KMS-11 (cell line): ENCODE measurements at regions not wholly inside any gene's neighbourhood (a gene's known extent, or its start where the extent isn't known, plus 50 kb on each side); places are given as distances from the start of the nearest gene placed in this dataset.

Experiments used
- H2AFZ ChIP-seq: fragments of 200-600 bp; sonication (generic); 2 replicates; pipeline ENCODE4 v1.6.1; 2016; ENCODE audit warnings: antibody characterized with exemption, mixed run types, low read depth
- H3K27ac ChIP-seq: fragments of 200-600 bp; sonication (generic); 2 replicates; pipeline ENCODE4 v1.6.1; 2016; ENCODE audit warnings: mild to moderate bottlenecking, mixed run types
- H3K27me3 ChIP-seq: fragments of 200-600 bp; sonication (generic); 2 replicates; pipeline ENCODE4 v1.6.1; 2017; ENCODE audit warnings: mild to moderate bottlenecking, low read depth, mixed run types, moderate library complexity; ENCODE audit not compliant: insufficient read depth
- H3K36me3 ChIP-seq: fragments of 200-600 bp; sonication (generic); 2 replicates; pipeline ENCODE4 v1.6.1; 2017; ENCODE audit warnings: mild to moderate bottlenecking, mixed run types; ENCODE audit not compliant: insufficient read depth
- H3K4me1 ChIP-seq: fragments of 200-600 bp; sonication (generic); 2 replicates; pipeline ENCODE4 v1.6.1; 2016; ENCODE audit warnings: mild to moderate bottlenecking, low read depth, mixed run types; ENCODE audit not compliant: poor library complexity, severe bottlenecking
- H3K4me2 ChIP-seq: fragments of 200-600 bp; sonication (generic); 2 replicates; pipeline ENCODE4 v1.7.0; 2016; ENCODE audit warnings: mild to moderate bottlenecking, mixed run types
- H3K4me3 ChIP-seq: fragments of 200-600 bp; sonication (generic); IDR thresholded peaks from 2 replicates; pipeline ENCODE4 v1.6.1; 2017; ENCODE audit warnings: low read depth, low read length, mixed read lengths; ENCODE audit not compliant: insufficient read depth
- H3K79me2 ChIP-seq: fragments of 200-600 bp; sonication (generic); 2 replicates; pipeline ENCODE4 v1.6.1; 2016; ENCODE audit warnings: low read depth, mixed run types; ENCODE audit not compliant: insufficient read depth
- H3K9ac ChIP-seq: fragments of 200-600 bp; sonication (generic); 2 replicates; pipeline ENCODE4 v1.6.1; 2016; ENCODE audit warnings: mild to moderate bottlenecking, mixed run types
- H4K20me1 ChIP-seq: fragments of 200-600 bp; sonication (generic); 2 replicates; pipeline ENCODE4 v1.6.1; 2016; ENCODE audit warnings: mild to moderate bottlenecking, mixed run types; ENCODE audit not compliant: insufficient read depth
- TF ChIP-seq, protein P1 (sequence below): fragments of 200-600 bp; sonication (generic); conservative IDR thresholded peaks from 2 replicates; pipeline ENCODE4 v1.6.1; 2017; ENCODE audit warnings: low read depth, mild to moderate bottlenecking, antibody characterized with exemption, low read length, moderate library complexity, mixed read lengths

DNA sequence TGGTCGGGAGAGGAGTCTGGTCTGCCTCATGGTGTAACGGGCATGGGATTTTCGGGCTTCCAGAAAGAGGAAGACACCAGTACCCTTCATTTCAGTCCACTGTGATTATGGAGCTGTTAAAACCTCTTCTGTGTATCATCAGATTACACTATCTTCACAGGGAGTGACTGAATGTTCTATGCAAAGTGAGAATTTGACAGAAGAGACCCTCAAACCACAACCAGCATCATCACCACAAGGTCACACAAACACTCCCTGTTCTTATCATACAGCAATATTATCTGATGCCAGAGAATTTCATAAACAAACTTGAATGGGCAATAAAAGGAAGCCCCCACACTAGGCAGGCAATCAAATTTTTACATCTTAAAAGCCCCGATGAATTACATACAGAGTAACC lies 164.2 kb downstream of the PDGFRA start:
- Histone ChIP-seq H2AFZ (no peak overlapping the region), H3K36me3 (no peaks in the 10 kb centered on the region), H3K4me2 (no peak overlapping the region), H3K4me1 (no peaks in the 10 kb centered on the region), H3K4me3 (no peak overlapping the region), H4K20me1 (no peaks in the 10 kb centered on the region), H3K9ac (no peak overlapping the region), H3K27ac (no peak overlapping the region), H3K79me2 (no peaks in the 10 kb centered on the region), H3K27me3 (no peaks in the 10 kb centered on the region)
- TF ChIP-seq, protein P1, sequence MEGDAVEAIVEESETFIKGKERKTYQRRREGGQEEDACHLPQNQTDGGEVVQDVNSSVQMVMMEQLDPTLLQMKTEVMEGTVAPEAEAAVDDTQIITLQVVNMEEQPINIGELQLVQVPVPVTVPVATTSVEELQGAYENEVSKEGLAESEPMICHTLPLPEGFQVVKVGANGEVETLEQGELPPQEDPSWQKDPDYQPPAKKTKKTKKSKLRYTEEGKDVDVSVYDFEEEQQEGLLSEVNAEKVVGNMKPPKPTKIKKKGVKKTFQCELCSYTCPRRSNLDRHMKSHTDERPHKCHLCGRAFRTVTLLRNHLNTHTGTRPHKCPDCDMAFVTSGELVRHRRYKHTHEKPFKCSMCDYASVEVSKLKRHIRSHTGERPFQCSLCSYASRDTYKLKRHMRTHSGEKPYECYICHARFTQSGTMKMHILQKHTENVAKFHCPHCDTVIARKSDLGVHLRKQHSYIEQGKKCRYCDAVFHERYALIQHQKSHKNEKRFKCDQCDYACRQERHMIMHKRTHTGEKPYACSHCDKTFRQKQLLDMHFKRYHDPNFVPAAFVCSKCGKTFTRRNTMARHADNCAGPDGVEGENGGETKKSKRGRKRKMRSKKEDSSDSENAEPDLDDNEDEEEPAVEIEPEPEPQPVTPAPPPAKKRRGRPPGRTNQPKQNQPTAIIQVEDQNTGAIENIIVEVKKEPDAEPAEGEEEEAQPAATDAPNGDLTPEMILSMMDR: no peak

DNA sequence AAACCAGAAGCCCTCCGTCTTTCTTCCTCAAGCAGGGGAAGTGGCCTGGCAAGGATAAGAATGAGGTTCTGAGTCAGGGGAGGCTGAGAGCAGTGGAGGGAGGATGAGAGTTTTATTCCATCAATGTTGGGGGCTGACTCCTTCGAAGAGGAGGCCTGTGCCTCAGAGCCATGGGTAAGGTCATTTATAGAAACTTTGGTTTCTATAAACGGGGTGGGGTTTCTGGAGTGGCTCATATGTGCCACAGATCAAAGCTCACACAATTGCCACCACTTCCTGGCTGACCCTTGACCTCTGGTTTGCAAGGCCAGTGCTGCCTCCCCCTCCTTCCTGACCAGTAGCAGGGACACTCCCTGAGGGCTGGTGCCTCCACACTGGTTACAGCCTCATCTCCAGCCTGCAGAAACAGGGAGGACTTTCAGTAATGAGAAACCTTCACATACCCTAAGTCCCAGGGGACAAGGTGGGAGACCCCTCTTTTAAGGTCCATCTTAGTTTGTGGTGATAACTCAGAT lies 166.0 kb downstream of the PDGFRA start:
- Histone ChIP-seq H3K36me3 (no peaks in the 10 kb centered on the region), H3K79me2 (no peaks in the 10 kb centered on the region), H4K20me1 (no peaks in the 10 kb centered on the region), H2AFZ (no peak overlapping the region), H3K4me1 (no peaks in the 10 kb centered on the region), H3K27me3 (no peaks in the 10 kb centered on the region), H3K9ac (no peak overlapping the region), H3K4me2 (no peak overlapping the region), H3K4me3 (no peak overlapping the region), H3K27ac (no peak overlapping the region)
- TF ChIP-seq, protein P1: no peak

DNA sequence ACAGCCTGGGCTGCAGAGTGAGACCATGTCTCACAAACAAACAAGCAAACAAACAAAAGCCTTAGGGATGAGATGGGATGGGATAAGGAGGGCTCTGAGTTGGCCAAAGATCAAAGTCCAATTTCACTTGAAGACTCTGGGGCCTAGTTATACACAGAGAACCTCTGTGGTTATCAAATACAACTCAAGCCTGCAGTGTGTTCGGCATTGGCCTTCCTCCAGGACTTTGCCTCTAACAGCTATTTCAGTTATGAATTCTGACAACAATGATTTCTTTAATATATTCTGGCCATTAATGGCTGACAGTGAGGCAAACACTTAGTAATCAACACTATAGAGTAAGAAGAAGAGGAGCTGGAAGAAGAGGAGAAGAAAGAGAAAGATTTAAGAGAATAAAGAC lies 171.1 kb downstream of the PDGFRA start:
- no peaks in the 10 kb centered on the region for H3K4me1 ChIP-seq
- H3K36me3 ChIP-seq: no peaks in the 10 kb centered on the region
- no peak overlapping the region for H2AFZ ChIP-seq
- TF ChIP-seq, protein P1: no peak
- H3K27me3 ChIP-seq: no peaks in the 10 kb centered on the region
- H3K27ac ChIP-seq: no peak overlapping the region
- no peaks in the 10 kb centered on the region for H3K79me2 ChIP-seq
- H3K9ac ChIP-seq: no peak overlapping the region
- no peaks in the 10 kb centered on the region for H4K20me1 ChIP-seq
- H3K4me2 ChIP-seq: no peak overlapping the region
- no peak overlapping the region for H3K4me3 ChIP-seq

DNA sequence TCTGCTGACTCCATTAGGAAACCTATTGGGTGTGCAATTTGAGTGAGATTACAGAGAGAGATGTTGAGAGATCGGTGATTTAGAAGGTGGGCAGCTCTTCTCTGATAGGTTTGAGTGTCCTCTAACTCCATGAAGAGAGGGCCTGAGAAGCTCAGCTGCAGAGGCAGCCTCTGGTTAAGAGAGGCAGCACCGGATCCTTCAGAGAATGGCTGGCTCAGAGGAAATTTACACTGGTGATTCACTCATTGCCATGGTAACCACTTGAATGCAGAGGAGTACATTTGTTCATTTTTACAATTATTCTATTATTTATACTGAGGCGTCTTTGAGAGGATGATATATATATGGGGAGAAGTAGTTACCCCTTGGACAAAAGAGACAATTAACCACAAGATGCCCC lies 171.7 kb downstream of the PDGFRA start:
- Histone ChIP-seq H2AFZ (no peak overlapping the region), H3K27me3 (no peaks in the 10 kb centered on the region), H4K20me1 (no peaks in the 10 kb centered on the region), H3K4me1 (no peaks in the 10 kb centered on the region), H3K4me3 (no peak overlapping the region), H3K79me2 (no peaks in the 10 kb centered on the region), H3K4me2 (no peak overlapping the region), H3K36me3 (no peaks in the 10 kb centered on the region), H3K27ac (no peak overlapping the region), H3K9ac (no peak overlapping the region)
- TF ChIP-seq, protein P1: no peak
